ENCODE measurements at regions not wholly inside any gene's neighbourhood (a gene's known extent, or its start where the extent isn't known, plus 50 kb on each side); places are given as distances from the start of the nearest gene placed in this dataset.

DNA sequence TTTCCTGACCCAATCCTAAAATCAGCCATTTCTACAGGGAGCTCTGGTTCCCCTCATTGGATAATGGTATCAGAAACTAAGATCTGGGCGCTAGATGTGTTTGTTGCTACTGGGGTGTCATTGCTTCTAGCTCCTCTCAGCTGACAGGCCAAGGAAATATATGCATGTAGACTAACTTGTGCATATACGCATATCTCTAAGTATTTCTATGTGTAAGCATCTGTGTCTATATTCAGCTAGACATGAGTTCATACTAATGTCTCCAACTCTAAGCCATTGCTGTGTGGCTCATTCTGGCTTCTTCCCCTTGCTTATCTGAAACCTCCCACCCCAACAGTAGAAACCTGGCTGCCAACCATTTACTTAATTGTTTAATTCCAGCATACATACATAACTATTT is 130.3 kb upstream of the MAGI3 start:
- Histone ChIP-seq H3K4me3 (ENCODE audit: extremely low read depth in 1 of 4, insufficient read depth in 2 of 4, low read depth in 3 of 4, low read length in 4 of 4) (no peak overlapping the region), H3K23ac (ENCODE audit: insufficient read length) (no peak overlapping the region), H3K79me2 (ENCODE audit: control insufficient read depth in 1 of 2, insufficient read depth in 2 of 2, low read length in 2 of 2) (no peaks in the 10 kb centered on the region), H3K4me1 (replicated peaks in 1 of 4; ENCODE audit: control insufficient read depth in 3 of 4, insufficient read depth in 4 of 4, low read length in 3 of 4) (peaks cover 4 to 17% (median 11%) of the 10 kb centered on the region in 4 experiments; a peak in 6 of 7 replicates), H2BK120ac (replicated peaks; ENCODE audit: low read depth, low read length) (no peak overlapping the region), H3K9me3 (ENCODE audit: insufficient read depth in 2 of 2, low read depth in 1 of 2, low read length in 1 of 2) (no peaks in the 10 kb centered on the region), H2AFZ (ENCODE audit: low read length) (no peak overlapping the region), H3K4me2 (ENCODE audit: insufficient read depth in 1 of 2, low read depth in 2 of 2, low read length in 2 of 2) (no peak overlapping the region), H3K9ac (replicated peaks in 1 of 4; ENCODE audit: extremely low read depth in 1 of 4, low read depth in 3 of 4, low read length in 3 of 4) (no peak overlapping the region), H4K20me1 (replicated peaks in 1 of 2; ENCODE audit: control insufficient read depth in 1 of 2, insufficient read depth in 2 of 2, low read length in 2 of 2) (no peaks in the 10 kb centered on the region), H4K8ac (ENCODE audit: extremely low read depth, insufficient read depth, low read length) (no peak overlapping the region), H3K27me3 (replicated peaks in 1 of 4; ENCODE audit: control insufficient read depth in 3 of 4, extremely low read depth in 1 of 4, insufficient read depth in 3 of 4, low read length in 3 of 4) (no peaks in the 10 kb centered on the region; a peak in 1 of 7 replicates), H3K14ac (ENCODE audit: insufficient read length) (no peak overlapping the region), H2BK15ac (ENCODE audit: low read length) (no peak overlapping the region), H2BK12ac (ENCODE audit: low read depth, low read length) (no peak overlapping the region), H3K27ac (ENCODE audit: low read depth, low read length) (no peak overlapping the region), H3K56ac (replicated peaks; ENCODE audit: insufficient read length, low read depth, low read length) (no peak overlapping the region), H4K91ac (replicated peaks; ENCODE audit: insufficient read length, low read length) (no peak overlapping the region), H3K23me2 (ENCODE audit: low read depth, low read length) (no peaks in the 10 kb centered on the region), H3K36me3 (ENCODE audit: control insufficient read depth in 2 of 4, insufficient read depth in 4 of 4, low read length in 3 of 4) (no peaks in the 10 kb centered on the region), H3K18ac (ENCODE audit: extremely low read depth, low read length) (no peak overlapping the region), H3K79me1 (ENCODE audit: low read depth, low read length) (no peaks in the 10 kb centered on the region), H2BK20ac (ENCODE audit: low read length) (no peak overlapping the region), H2AK5ac (ENCODE audit: low read depth, low read length) (no peak overlapping the region), H4K5ac (ENCODE audit: insufficient read length, low read depth, low read length) (no peak overlapping the region), H3K4ac (replicated peaks; ENCODE audit: insufficient read length, low read depth, low read length) (no peak overlapping the region), H2BK5ac (ENCODE audit: low read depth, low read length) (no peak overlapping the region)
- CTCF ChIA-PET (ENCODE audit: partially characterized antibody) = interaction anchor here (0.8 kb wide), 1 partner anchor 9 kb away, joined by 4 read pairs; no protein-coding TSS in a partner anchor
- TF ChIP-seq BRCA1 (IDR thresholded peaks at IDR 0.05; ENCODE audit: low read depth, low read length) (no peak), CBX5 (IDR thresholded peaks at IDR 0.05; ENCODE audit: low read depth, low read length) (no peak)
- WGBS, 2 experiments (ENCODE audit: extremely low coverage in 1 of 2, insufficient coverage in 1 of 2, insufficient read length in 1 of 2, insufficient replicate concordance in 2 of 2, low coverage in 1 of 2, low lambda C conversion rate in 2 of 2, missing lambda C conversion rate in 1 of 2) = 80% methylated on average over 2 of the region's 2 CpGs; no CpG with 5 or more reads in 1 of the 2 experiments
- DNase-seq (ENCODE audit: low read depth in 1 of 2, low spot score in 2 of 2) (no peak), FAIRE-seq (no peak)
- POLR2A ChIA-PET (ENCODE audit: partially characterized antibody) = no interaction called here

All from H1 (cell line).